ENCODE measurements at regions not wholly inside any gene's neighbourhood (a gene's known extent, or its start where the extent isn't known, plus 50 kb on each side); places are given as distances from the start of the nearest gene placed in this dataset.
A peak's percentile ranks its signal among the peaks of the same experiment; 100 is the strongest.
"Not testable (repeated sequence)": the region's sequence is repeated elsewhere in the genome, so short reads cannot be mapped to it uniquely, and the experiment has no call there.

DNA sequence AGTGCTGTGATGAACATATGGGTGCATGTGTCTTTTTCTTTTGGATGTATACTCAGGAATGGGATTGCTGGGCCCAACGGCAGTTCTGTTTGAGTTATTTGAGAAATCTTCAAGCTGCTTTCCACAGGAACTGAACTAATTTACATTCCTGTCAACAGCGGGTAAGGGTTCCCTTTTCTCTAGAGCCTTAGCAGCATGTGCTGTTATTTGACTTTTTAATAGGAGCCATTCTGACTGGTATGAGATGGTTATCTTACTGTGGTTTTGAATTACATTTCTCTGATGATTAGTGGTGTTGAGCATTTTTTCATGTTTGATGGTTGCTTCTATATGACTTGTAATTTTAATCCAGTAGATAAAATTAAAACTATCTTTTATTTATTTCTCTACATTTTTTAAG is 1168.6 kb upstream of the ALCAM start:
- no peaks in the 10 kb centered on the region for H3K4me1 Mint-ChIP-seq (ENCODE audit: unreplicated experiment)
- H3K27ac Mint-ChIP-seq (ENCODE audit: unreplicated experiment) = no peak overlapping the region

DNA sequence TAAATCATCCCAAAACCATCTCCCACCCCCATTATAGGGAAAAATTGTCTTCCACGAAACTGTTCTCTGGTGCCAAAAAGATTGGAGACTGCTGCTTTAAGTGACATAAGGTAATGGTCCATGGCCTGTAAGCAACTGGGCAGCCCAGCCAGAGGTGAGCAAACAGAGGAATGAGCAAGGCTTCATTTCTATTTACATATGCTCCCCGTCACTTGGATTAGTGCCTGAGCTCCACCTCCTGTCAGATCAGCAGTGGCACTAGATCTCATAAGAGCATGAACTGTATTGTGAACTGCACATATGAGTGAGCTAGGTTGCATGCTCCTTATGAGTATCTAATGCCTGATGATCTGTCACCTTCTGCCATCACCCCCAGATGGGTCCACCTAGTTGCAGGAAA is 1159.8 kb upstream of the ALCAM start:
- H3K9me3 Mint-ChIP-seq (ENCODE audit: unreplicated experiment) = no peaks in the 10 kb centered on the region
- no peak for DNase-seq (ENCODE audit: extremely low spot score, unreplicated experiment)
- TF ChIP-seq, protein P1, sequence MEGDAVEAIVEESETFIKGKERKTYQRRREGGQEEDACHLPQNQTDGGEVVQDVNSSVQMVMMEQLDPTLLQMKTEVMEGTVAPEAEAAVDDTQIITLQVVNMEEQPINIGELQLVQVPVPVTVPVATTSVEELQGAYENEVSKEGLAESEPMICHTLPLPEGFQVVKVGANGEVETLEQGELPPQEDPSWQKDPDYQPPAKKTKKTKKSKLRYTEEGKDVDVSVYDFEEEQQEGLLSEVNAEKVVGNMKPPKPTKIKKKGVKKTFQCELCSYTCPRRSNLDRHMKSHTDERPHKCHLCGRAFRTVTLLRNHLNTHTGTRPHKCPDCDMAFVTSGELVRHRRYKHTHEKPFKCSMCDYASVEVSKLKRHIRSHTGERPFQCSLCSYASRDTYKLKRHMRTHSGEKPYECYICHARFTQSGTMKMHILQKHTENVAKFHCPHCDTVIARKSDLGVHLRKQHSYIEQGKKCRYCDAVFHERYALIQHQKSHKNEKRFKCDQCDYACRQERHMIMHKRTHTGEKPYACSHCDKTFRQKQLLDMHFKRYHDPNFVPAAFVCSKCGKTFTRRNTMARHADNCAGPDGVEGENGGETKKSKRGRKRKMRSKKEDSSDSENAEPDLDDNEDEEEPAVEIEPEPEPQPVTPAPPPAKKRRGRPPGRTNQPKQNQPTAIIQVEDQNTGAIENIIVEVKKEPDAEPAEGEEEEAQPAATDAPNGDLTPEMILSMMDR (IDR thresholded peaks at IDR 0.05) = no peak
- no peak overlapping the region for H3K27ac Mint-ChIP-seq (ENCODE audit: unreplicated experiment)
- H3K27me3 Mint-ChIP-seq (ENCODE audit: unreplicated experiment) = no peaks in the 10 kb centered on the region
- H3K4me1 Mint-ChIP-seq (ENCODE audit: unreplicated experiment) = no peaks in the 10 kb centered on the region
- H3K4me3 Mint-ChIP-seq (ENCODE audit: unreplicated experiment) = no peak overlapping the region
- no peaks in the 10 kb centered on the region for H3K36me3 Mint-ChIP-seq (ENCODE audit: unreplicated experiment)

More for the DNA sequence above, 1168.6 kb upstream of the ALCAM start:
- Mint-ChIP-seq H3K4me3 (ENCODE audit: unreplicated experiment) (no peak overlapping the region), H3K36me3 (ENCODE audit: unreplicated experiment) (no peaks in the 10 kb centered on the region), H3K9me3 (ENCODE audit: unreplicated experiment) (no peaks in the 10 kb centered on the region), H3K27me3 (ENCODE audit: unreplicated experiment) (no peaks in the 10 kb centered on the region)
- TF ChIP-seq, protein P1 (IDR thresholded peaks at IDR 0.05) = no peak
- no peak for DNase-seq (ENCODE audit: extremely low spot score, unreplicated experiment)

DNA sequence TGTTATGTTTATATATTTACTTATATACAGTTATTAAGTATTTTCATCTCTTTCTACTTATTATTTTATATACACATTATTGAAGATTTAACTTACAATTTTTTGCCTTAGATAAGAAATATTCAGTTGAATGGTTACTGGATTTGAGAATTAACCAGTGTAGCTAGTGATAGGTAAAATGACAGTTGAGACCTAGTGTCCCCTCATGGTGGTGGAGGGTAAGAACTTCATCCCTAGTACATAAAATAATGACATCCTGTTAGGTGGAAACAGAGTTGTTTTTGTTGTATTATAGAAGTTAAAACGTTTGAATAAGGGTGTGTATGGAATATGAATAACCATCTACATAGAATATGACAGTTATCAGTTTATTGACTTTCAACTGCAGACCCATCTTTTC is 1152.4 kb upstream of the ALCAM start:
- no peaks in the 10 kb centered on the region for H3K36me3 Mint-ChIP-seq (ENCODE audit: unreplicated experiment)
- no peaks in the 10 kb centered on the region for H3K27me3 Mint-ChIP-seq (ENCODE audit: unreplicated experiment)
- no peak overlapping the region for H3K27ac Mint-ChIP-seq (ENCODE audit: unreplicated experiment)
- H3K4me1 Mint-ChIP-seq (ENCODE audit: unreplicated experiment) = peaks cover 3% of the 10 kb centered on the region
- H3K4me3 Mint-ChIP-seq (ENCODE audit: unreplicated experiment) = no peak overlapping the region
- no peaks in the 10 kb centered on the region for H3K9me3 Mint-ChIP-seq (ENCODE audit: unreplicated experiment)
- DNase-seq (ENCODE audit: extremely low spot score, unreplicated experiment) = no peak
- TF ChIP-seq, protein P1 (IDR thresholded peaks at IDR 0.05) = peak; percentile 8

DNA sequence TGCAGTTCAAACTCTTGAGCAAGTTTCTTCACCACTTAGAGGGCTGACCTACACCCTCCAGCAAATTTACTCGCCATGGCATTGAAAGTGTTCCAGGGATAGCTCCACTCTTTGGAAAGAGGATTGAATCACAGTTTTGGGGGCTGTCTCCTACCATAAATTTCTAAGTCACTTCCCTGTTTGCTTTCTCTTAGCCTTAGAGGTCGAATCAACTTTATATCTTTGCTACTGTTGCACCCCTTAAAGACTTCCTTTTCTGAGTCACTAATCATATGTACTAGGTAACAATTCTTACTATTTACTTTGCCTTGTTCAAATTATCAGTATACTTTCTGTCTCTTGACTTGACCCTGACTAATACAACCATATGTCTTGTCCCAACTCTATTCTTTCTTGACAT is 1151.8 kb upstream of the ALCAM start:
- Mint-ChIP-seq H3K9me3 (ENCODE audit: unreplicated experiment) (no peaks in the 10 kb centered on the region), H3K4me3 (ENCODE audit: unreplicated experiment) (no peak overlapping the region), H3K27me3 (ENCODE audit: unreplicated experiment) (no peaks in the 10 kb centered on the region), H3K36me3 (ENCODE audit: unreplicated experiment) (no peaks in the 10 kb centered on the region), H3K27ac (ENCODE audit: unreplicated experiment) (no peak overlapping the region), H3K4me1 (ENCODE audit: unreplicated experiment) (peaks cover 3% of the 10 kb centered on the region)
- TF ChIP-seq, protein P1 (IDR thresholded peaks at IDR 0.05) = no peak
- no peak for DNase-seq (ENCODE audit: extremely low spot score, unreplicated experiment)

DNA sequence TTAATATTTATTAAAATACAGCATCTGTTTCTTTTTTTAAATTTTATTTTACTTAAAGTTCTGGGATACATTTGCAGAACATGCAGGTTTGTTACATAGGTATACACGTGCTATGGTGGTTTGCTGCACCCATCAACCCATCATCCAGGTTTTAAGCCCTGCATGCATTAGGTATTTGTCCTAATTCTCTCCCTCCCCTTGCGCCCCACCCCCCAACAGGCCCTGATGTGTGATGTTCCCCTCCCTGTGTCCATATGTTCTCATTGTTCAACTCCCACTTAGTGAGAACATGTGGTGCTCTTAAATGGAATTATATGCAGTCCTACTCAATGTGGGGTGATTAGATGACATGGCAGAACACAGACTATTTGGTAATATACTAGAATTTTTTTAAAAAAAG is 1147.7 kb upstream of the ALCAM start:
- H3K4me3 Mint-ChIP-seq (ENCODE audit: unreplicated experiment); H3K27me3 Mint-ChIP-seq (ENCODE audit: unreplicated experiment); H3K4me1 Mint-ChIP-seq (ENCODE audit: unreplicated experiment); H3K9me3 Mint-ChIP-seq (ENCODE audit: unreplicated experiment); H3K27ac Mint-ChIP-seq (ENCODE audit: unreplicated experiment); H3K36me3 Mint-ChIP-seq (ENCODE audit: unreplicated experiment); DNase-seq (ENCODE audit: extremely low spot score, unreplicated experiment): not testable (repeated sequence)
